ENCODE measurements at regions not wholly inside any gene's neighbourhood (a gene's known extent, or its start where the extent isn't known, plus 50 kb on each side); places are given as distances from the start of the nearest gene placed in this dataset.
A peak's percentile ranks its signal among the peaks of the same experiment; 100 is the strongest.
"Not testable (repeated sequence)": the region's sequence is repeated elsewhere in the genome, so short reads cannot be mapped to it uniquely, and the experiment has no call there.

GRCh38 chr2:39487398-39488250, 50.5 kb upstream of the MAP4K3 start:
- DNase-seq = no peak

GRCh38 chr2:39488450-39488849, 51.4 kb upstream of the MAP4K3 start:
- peak in 1 of 2 experiments; percentile 7 for DNase-seq

- DNase-seq = no peak
These were observed 53.5 kb upstream of the MAP4K3 start for GRCh38 chr2:39490586-39490985.

GRCh38 chr2:39491653-39492052, 54.6 kb upstream of the MAP4K3 start:
- no peak for DNase-seq

- no peak for DNase-seq
These were observed 55.1 kb upstream of the MAP4K3 start for GRCh38 chr2:39492095-39492590.

GRCh38 chr2:39492716-39493115, 55.6 kb upstream of the MAP4K3 start:
- DNase-seq = no peak

- no peak for DNase-seq
These were observed 57.7 kb upstream of the MAP4K3 start for GRCh38 chr2:39494784-39495251.

GRCh38 chr2:39497082-39497801, 60.2 kb upstream of the MAP4K3 start:
- no peak for DNase-seq

GRCh38 chr2:39498176-39498575, 61.1 kb upstream of the MAP4K3 start:
- not testable (repeated sequence) for DNase-seq

- no peak for DNase-seq
These were observed 61.7 kb upstream of the MAP4K3 start for GRCh38 chr2:39498786-39499185.

GRCh38 chr2:39499336-39499735, 62.3 kb upstream of the MAP4K3 start:
- DNase-seq = no peak

GRCh38 chr2:39501412-39501811, 64.3 kb upstream of the MAP4K3 start:
- no peak for DNase-seq

- DNase-seq = no peak
These were observed 66.2 kb upstream of the MAP4K3 start for GRCh38 chr2:39503277-39503676.

GRCh38 chr2:39504790-39505335, 67.8 kb upstream of the MAP4K3 start:
- DNase-seq = no peak

GRCh38 chr2:39506215-39506614, 69.1 kb upstream of the MAP4K3 start:
- DNase-seq = no peak

- no peak for DNase-seq
These were observed 71.1 kb upstream of the MAP4K3 start for GRCh38 chr2:39508198-39508597.

GRCh38 chr2:39510140-39510539, 73.1 kb upstream of the MAP4K3 start:
- DNase-seq = no peak

GRCh38 chr2:39511219-39511604, 74.1 kb upstream of the MAP4K3 start:
- no peak for DNase-seq

GRCh38 chr2:39511605-39512433, 74.7 kb upstream of the MAP4K3 start:
- DNase-seq = no peak

GRCh38 chr2:39512434-39512935, 75.4 kb upstream of the MAP4K3 start:
- DNase-seq = no peak

GRCh38 chr2:39512941-39513340, 75.9 kb upstream of the MAP4K3 start:
- DNase-seq = no peak

- DNase-seq = peak in 1 of 2 experiments; percentile 72
These were observed 76.6 kb upstream of the MAP4K3 start for GRCh38 chr2:39513641-39514094.

Data from SW 1271 (cell line).